ENCODE measurements at regions not wholly inside any gene's neighbourhood (a gene's known extent, or its start where the extent isn't known, plus 50 kb on each side); places are given as distances from the start of the nearest gene placed in this dataset.

DNA sequence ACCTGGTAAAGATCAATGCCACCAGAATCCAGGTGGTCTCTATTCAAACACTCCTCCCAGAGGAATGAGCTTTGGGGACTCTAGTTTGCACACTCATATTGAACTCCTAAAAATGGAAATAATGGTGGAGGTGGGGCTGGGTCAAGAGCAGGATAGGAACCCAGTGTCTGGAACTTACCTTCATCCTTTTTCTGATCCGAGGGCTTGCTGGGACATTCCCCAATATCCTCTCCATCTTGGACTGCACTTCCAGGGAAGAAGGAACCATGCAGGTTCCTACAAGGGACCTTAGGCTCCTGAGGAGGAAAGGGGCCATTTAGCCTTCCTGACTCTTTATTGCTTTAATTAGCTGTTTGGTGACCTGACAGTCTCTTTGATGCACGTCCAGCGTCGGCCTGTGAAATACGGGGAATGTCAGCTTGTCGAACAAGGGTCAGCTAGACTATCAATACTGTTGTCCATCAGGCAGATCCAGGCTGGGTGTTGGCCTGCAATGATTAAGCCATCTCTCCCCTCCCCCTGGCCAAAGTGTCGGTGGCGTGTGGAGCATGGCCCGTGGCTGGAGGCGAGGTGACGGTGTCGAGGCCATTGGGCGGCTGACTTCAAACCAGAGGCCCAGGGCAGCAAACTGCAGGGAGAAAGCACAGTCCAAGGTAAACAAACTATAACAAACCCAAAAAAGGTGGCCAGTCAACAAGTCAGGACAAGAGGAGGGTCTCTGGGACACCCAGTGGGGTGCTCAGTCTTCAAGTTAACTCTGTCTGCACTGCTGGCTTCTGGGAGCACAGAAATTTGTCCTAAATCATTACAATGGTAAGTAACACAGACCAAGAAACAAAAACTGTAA, 405.2 kb upstream of the TBX3 start:
- H3K27ac ChIP-seq (ENCODE audit: low read length) = no peak overlapping the region
- no peaks in the 10 kb centered on the region for H3K4me1 ChIP-seq (ENCODE audit: insufficient read depth, low read length)
- no peaks in the 10 kb centered on the region for H3K9me3 ChIP-seq (ENCODE audit: insufficient read depth, low read depth, low read length)
- no peaks in the 10 kb centered on the region for H3K27me3 ChIP-seq (ENCODE audit: insufficient read depth, low read length)
- H3K4me3 ChIP-seq (ENCODE audit: low read length) = no peak overlapping the region
- no peaks in the 10 kb centered on the region for H3K36me3 ChIP-seq (ENCODE audit: insufficient read depth, low read depth, low read length)
- H3K9ac ChIP-seq (ENCODE audit: low read depth, low read length) = no peak overlapping the region

DNA sequence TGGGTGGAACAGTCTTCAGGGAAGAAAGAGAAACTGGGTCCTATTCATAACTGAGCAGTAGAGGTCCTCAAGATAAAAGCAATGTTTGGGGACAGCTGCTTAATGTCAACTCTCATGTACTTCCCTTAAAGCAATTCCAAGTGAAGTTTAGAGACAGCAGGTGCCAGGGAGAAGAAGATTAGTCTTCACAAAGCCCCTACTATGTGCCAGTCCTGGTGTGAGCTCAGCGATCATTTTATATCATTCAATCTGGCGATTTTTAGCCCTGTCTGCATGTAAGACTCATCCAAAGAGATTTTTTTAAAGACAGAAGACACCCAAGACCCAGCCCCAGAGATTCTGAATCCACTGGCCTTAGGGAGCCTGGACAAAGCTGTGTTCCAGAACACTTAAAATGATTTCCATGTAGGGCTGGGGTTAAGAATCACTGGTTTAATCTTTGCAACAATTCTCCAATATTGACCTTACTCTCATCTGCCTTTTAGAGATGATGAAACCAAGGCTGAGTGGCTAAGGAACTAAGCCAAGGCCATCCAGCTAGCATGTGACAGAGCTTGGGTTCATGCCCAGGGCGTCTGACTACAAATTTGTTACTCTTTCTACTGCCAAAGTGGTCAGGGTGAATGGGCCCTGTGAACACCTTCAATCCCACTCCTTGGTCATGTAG, 404.5 kb upstream of the TBX3 start:
- Histone ChIP-seq H3K36me3 (ENCODE audit: insufficient read depth, low read depth, low read length) (no peaks in the 10 kb centered on the region), H3K4me3 (ENCODE audit: low read length) (no peak overlapping the region), H3K9me3 (ENCODE audit: insufficient read depth, low read depth, low read length) (no peaks in the 10 kb centered on the region), H3K4me1 (ENCODE audit: insufficient read depth, low read length) (no peaks in the 10 kb centered on the region), H3K9ac (ENCODE audit: low read depth, low read length) (no peak overlapping the region), H3K27me3 (ENCODE audit: insufficient read depth, low read length) (no peaks in the 10 kb centered on the region), H3K27ac (ENCODE audit: low read length) (no peak overlapping the region)

DNA sequence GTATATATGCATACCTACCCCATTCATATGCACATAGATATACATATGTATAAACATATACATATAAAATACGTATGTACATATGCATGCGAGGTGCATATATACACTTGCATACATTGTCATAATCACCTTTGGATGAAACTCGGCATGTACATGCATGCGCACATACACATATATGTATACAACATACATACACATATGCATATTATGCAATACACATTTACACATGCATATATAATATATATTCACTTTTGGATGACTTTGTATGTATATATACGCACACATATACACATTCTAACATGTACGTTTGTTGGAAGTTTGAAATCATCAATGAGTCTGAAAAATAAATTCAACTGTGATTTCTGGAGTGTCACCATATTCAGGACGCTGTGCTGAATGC, 401.6 kb upstream of the TBX3 start:
- H3K9me3 ChIP-seq (ENCODE audit: insufficient read depth, low read depth, low read length) = no peaks in the 10 kb centered on the region
- no peak overlapping the region for H3K9ac ChIP-seq (ENCODE audit: low read depth, low read length)
- H3K36me3 ChIP-seq (ENCODE audit: insufficient read depth, low read depth, low read length) = no peaks in the 10 kb centered on the region
- H3K4me1 ChIP-seq (ENCODE audit: insufficient read depth, low read length) = no peaks in the 10 kb centered on the region
- no peaks in the 10 kb centered on the region for H3K27me3 ChIP-seq (ENCODE audit: insufficient read depth, low read length)
- H3K4me3 ChIP-seq (ENCODE audit: low read length) = no peak overlapping the region
- no peak overlapping the region for H3K27ac ChIP-seq (ENCODE audit: low read length)

DNA sequence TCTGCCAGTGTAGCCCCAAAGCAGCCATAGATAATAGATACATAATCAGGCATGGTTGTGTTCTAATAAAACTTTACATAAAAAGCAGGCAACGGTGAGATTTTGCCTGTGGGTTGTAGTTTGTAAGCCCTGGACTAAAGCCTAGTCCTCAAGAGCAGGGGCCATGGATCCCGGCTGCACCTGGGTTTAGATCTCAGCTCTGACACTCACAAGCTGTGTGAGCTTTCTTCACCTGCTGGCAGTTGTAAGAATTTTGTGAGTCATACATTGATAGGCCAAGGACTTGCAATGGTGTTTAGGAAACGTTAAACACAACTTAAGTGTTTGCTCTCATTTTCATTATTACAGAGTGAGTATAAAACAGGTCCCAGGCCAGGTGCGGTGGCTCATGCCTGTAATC, 395.8 kb upstream of the TBX3 start:
- Histone ChIP-seq H3K27me3 (ENCODE audit: insufficient read depth, low read length) (no peaks in the 10 kb centered on the region), H3K4me1 (ENCODE audit: insufficient read depth, low read length) (no peaks in the 10 kb centered on the region), H3K9me3 (ENCODE audit: insufficient read depth, low read depth, low read length) (no peaks in the 10 kb centered on the region), H3K4me3 (ENCODE audit: low read length) (no peak overlapping the region), H3K27ac (ENCODE audit: low read length) (no peak overlapping the region), H3K36me3 (ENCODE audit: insufficient read depth, low read depth, low read length) (no peaks in the 10 kb centered on the region), H3K9ac (ENCODE audit: low read depth, low read length) (no peak overlapping the region)

DNA sequence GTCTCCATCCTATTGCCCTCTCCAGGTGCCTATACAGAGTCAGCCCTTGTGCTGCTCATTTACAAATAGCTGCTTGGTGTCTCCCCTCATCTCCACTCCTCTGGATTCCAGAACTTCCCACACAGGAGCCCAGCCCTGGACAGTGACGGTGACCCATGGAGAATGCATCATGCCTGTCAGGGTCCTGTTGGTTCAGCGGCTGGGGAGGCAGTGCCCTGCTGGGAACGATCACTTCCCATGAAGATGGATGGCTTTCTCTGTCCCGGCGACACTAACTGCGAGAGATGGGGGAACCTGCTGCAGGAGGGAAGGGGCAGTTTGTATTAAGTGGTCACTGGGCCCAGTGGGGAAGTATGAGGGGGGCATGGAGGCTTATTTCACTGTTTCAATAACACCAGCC, 395.0 kb upstream of the TBX3 start:
- Histone ChIP-seq H3K4me3 (ENCODE audit: low read length) (no peak overlapping the region), H3K27ac (ENCODE audit: low read length) (no peak overlapping the region), H3K4me1 (ENCODE audit: insufficient read depth, low read length) (no peaks in the 10 kb centered on the region), H3K9me3 (ENCODE audit: insufficient read depth, low read depth, low read length) (no peaks in the 10 kb centered on the region), H3K9ac (ENCODE audit: low read depth, low read length) (no peak overlapping the region), H3K36me3 (ENCODE audit: insufficient read depth, low read depth, low read length) (no peaks in the 10 kb centered on the region), H3K27me3 (ENCODE audit: insufficient read depth, low read length) (no peaks in the 10 kb centered on the region)

DNA sequence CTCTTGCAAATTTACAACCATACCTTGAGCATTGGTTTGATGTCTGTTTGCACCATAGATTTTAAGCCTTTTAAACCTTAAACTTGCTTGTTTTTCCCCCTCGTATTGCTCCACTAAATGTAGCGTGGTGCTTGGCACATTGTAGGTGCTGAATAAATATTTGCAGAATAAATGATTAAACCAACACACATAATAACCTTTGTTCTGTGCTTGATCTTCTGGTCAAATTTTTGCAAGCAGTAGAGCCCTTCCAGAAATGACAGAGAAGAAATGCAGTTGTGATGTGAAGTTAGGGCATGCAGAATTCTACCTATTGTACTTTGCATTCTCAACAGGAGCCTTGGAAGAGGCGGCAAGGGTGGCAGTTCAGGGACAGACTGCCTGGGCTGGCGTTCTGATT, 394.4 kb upstream of the TBX3 start:
- no peaks in the 10 kb centered on the region for H3K36me3 ChIP-seq (ENCODE audit: insufficient read depth, low read depth, low read length)
- no peaks in the 10 kb centered on the region for H3K4me1 ChIP-seq (ENCODE audit: insufficient read depth, low read length)
- H3K4me3 ChIP-seq (ENCODE audit: low read length) = no peak overlapping the region
- no peak overlapping the region for H3K27ac ChIP-seq (ENCODE audit: low read length)
- no peaks in the 10 kb centered on the region for H3K27me3 ChIP-seq (ENCODE audit: insufficient read depth, low read length)
- H3K9ac ChIP-seq (ENCODE audit: low read depth, low read length) = no peak overlapping the region
- no peaks in the 10 kb centered on the region for H3K9me3 ChIP-seq (ENCODE audit: insufficient read depth, low read depth, low read length)

DNA sequence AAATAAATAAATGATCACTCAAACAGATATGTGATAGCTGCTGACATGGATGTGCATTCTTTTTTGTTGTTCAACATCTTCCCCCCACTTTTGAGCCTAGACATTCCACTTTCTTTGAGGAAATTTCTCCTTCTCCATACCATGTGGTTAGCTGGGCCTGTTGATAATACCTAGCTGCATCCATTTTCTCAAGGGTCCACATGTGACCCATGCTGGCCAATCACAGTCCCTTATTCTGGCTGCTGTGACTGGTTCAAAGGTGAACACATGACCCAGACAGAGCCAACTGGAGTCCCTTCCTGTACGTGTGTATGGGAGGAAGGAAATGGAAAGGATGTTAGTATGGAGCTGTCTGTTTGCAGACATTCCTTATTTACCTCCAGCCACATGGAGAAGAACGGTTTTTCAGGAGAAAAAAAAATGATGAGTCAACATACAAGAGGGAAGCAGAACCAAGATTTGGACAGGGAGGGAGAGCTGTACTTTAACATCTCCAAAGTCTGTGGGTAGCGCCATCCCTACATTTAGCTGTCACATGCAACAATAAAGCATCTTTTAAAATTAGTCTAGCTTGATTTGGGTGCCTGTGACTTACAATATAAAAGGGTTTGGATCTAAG, 391.7 kb upstream of the TBX3 start:
- H3K4me1 ChIP-seq (ENCODE audit: insufficient read depth, low read length) = no peaks in the 10 kb centered on the region; the same call in 1 of the 2 replicates
- no peak overlapping the region for H3K4me3 ChIP-seq (ENCODE audit: low read length)
- no peaks in the 10 kb centered on the region for H3K9me3 ChIP-seq (ENCODE audit: insufficient read depth, low read depth, low read length)
- no peak overlapping the region for H3K27ac ChIP-seq (ENCODE audit: low read length)
- no peak overlapping the region for H3K9ac ChIP-seq (ENCODE audit: low read depth, low read length)
- no peaks in the 10 kb centered on the region for H3K36me3 ChIP-seq (ENCODE audit: insufficient read depth, low read depth, low read length)
- no peaks in the 10 kb centered on the region for H3K27me3 ChIP-seq (ENCODE audit: insufficient read depth, low read length)

DNA sequence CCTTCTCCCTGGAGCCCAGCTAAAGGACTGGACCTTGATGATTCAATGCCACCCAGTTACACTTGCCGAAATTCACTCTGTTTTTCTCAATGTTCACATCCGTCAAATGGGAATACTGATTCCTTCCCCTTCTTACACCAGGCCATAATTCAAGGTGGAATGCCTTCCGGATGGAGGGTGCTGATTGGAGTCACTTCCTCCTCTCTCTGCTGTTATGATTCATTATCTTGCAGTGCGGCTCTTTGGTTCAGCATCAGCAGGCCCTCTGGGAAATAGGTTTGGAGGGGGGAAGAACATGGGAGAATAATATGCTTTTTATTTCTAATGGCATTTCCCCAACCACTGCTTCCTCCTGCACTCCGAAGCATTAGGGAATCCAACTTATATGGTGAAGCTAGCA, 390.6 kb upstream of the TBX3 start:
- Histone ChIP-seq H3K4me1 (ENCODE audit: insufficient read depth, low read length) (no peaks in the 10 kb centered on the region; the same call in 1 of the 2 replicates), H3K27me3 (ENCODE audit: insufficient read depth, low read length) (no peaks in the 10 kb centered on the region), H3K27ac (ENCODE audit: low read length) (no peak overlapping the region), H3K4me3 (ENCODE audit: low read length) (no peak overlapping the region), H3K9ac (ENCODE audit: low read depth, low read length) (no peak overlapping the region), H3K36me3 (ENCODE audit: insufficient read depth, low read depth, low read length) (no peaks in the 10 kb centered on the region), H3K9me3 (ENCODE audit: insufficient read depth, low read depth, low read length) (no peaks in the 10 kb centered on the region)

DNA sequence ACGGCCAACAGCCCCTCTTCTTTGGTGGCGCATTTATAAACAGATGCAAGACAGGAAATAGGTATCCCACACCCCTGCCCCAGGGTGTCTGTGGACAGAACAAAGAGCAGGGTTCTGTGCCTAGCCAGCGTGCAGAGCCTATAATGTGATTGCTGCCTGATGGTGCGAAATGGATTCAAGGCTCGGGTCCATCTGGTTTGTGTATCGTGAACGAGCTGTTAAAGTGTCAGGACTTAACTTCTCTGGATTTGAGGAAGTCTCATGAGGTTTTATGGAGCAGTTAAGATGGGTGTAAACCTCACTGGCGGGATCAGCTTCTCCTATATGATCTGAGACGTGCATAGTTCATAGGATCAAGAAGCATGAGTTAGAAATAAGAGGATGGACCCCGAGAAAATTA, 388.7 kb upstream of the TBX3 start:
- Histone ChIP-seq H3K9ac (ENCODE audit: low read depth, low read length) (no peak overlapping the region), H3K9me3 (ENCODE audit: insufficient read depth, low read depth, low read length) (no peaks in the 10 kb centered on the region), H3K4me1 (ENCODE audit: insufficient read depth, low read length) (no peaks in the 10 kb centered on the region; the same call in 1 of the 2 replicates), H3K27ac (ENCODE audit: low read length) (no peak overlapping the region), H3K27me3 (ENCODE audit: insufficient read depth, low read length) (no peaks in the 10 kb centered on the region), H3K4me3 (ENCODE audit: low read length) (no peak overlapping the region), H3K36me3 (ENCODE audit: insufficient read depth, low read depth, low read length) (no peaks in the 10 kb centered on the region)

DNA sequence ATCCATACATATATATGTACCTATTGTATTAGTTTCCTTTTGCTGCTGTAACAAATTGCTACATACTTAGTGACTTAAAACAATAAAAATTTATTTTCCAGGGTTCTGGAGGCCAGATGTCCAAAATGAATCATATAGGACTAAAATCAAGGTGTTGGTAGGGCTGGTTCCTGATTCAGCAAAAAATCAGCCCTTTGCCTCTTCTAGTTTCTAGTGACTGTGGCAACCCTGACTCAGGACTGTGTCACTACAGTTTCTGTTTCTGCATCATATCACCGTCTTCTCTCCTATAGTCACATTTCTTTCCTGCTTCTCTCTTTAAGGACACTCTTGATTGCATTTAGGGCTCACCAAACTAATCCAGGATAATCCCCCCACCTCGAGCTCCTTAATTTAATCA, 386.3 kb upstream of the TBX3 start:
- H3K9ac ChIP-seq (ENCODE audit: low read depth, low read length) = no peak overlapping the region
- no peaks in the 10 kb centered on the region for H3K36me3 ChIP-seq (ENCODE audit: insufficient read depth, low read depth, low read length)
- no peak overlapping the region for H3K27ac ChIP-seq (ENCODE audit: low read length)
- H3K4me3 ChIP-seq (ENCODE audit: low read length) = no peak overlapping the region
- H3K27me3 ChIP-seq (ENCODE audit: insufficient read depth, low read length) = no peaks in the 10 kb centered on the region
- H3K9me3 ChIP-seq (ENCODE audit: insufficient read depth, low read depth, low read length) = no peaks in the 10 kb centered on the region
- no peaks in the 10 kb centered on the region; the same call in 1 of the 2 replicates for H3K4me1 ChIP-seq (ENCODE audit: insufficient read depth, low read length)

DNA sequence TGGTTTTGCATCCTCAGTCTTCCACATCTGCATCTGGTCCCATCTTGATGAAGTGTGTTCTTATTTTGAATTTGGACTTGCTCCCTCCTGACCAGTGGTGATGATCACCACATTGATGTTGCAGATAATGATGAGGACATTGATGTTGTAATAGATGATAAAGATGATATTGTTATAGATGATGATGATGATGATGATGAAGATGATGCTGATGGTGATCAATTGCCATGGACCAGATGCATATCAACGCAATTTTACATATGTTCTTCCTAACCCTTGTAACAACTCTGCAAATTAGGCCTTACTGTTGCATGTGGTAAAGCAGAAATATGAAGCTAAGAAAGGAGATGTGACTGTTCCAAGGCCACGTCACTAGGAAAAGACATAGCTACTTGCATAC, 380.3 kb upstream of the TBX3 start:
- Histone ChIP-seq H3K27me3 (ENCODE audit: insufficient read depth, low read length) (no peaks in the 10 kb centered on the region), H3K27ac (ENCODE audit: low read length) (no peak overlapping the region), H3K4me1 (ENCODE audit: insufficient read depth, low read length) (no peaks in the 10 kb centered on the region), H3K36me3 (ENCODE audit: insufficient read depth, low read depth, low read length) (no peaks in the 10 kb centered on the region), H3K9ac (ENCODE audit: low read depth, low read length) (no peak overlapping the region), H3K9me3 (ENCODE audit: insufficient read depth, low read depth, low read length) (no peaks in the 10 kb centered on the region), H3K4me3 (ENCODE audit: low read length) (no peak overlapping the region)

DNA sequence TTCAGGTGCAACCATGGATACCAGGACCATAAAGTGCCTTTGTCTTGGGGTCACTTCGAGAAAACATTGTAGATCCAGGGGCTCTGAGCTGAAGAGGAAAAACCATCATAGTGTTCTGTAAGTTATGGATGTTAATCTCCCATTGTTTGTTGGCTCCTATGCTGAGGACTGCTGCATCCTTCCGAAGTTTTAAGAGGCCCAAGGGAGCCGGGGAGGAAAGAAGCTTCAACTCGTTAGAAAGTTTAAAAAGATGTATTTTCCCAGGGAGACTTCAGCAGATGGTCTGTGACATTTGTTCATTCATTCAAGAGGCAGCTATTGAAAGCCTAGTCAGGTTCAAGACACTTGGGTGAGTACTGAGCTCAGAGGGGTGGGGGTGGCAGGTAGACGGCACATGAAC, 378.8 kb upstream of the TBX3 start:
- Histone ChIP-seq H3K9ac (ENCODE audit: low read depth, low read length) (no peak overlapping the region), H3K4me1 (ENCODE audit: insufficient read depth, low read length) (peaks cover 6% of the 10 kb centered on the region; the same call in 1 of the 2 replicates), H3K9me3 (ENCODE audit: insufficient read depth, low read depth, low read length) (no peaks in the 10 kb centered on the region), H3K27ac (ENCODE audit: low read length) (no peak overlapping the region), H3K36me3 (ENCODE audit: insufficient read depth, low read depth, low read length) (no peaks in the 10 kb centered on the region), H3K27me3 (ENCODE audit: insufficient read depth, low read length) (no peaks in the 10 kb centered on the region), H3K4me3 (ENCODE audit: low read length) (no peak overlapping the region)

Data from iPS-20b (cell line).